A673 (cell line): ENCODE measurements at regions not wholly inside any gene's neighbourhood (a gene's known extent, or its start where the extent isn't known, plus 50 kb on each side); places are given as distances from the start of the nearest gene placed in this dataset.

Source experiments
- BruUV-seq: library from RNA; stranded (reverse); fragments of 400-500 nt; replicated peaks from 2 replicates; lab custom pipeline; 2021; lab: Mats Ljungman, UMichigan
- CTCF ChIA-PET: fragments of 300-600 bp; sonication (Branson Sonifier 250); formaldehyde crosslinking; loops from one replicate; lab custom pipeline; 2022; ENCODE audit warnings: antibody characterized with exemption; lab: Charles Lee
- POLR2A ChIA-PET: fragments of 300-600 bp; sonication (Branson Sonifier 250); formaldehyde crosslinking; loops from one replicate; lab custom pipeline; 2022; ENCODE audit warnings: antibody characterized with exemption; ENCODE audit not compliant: low non-redundant PET; lab: Charles Lee
- DNase-seq: peaks from one replicate; pipeline ENCODE4 v3.0.0-alpha.2; 2015; ENCODE audit warnings: low spot score
- H3K27ac ChIP-seq: fragments of 200-600 bp; sonication (generic); 2 replicates; pipeline ENCODE4 v1.5.1; 2016; ENCODE audit warnings: mixed run types, low read depth, mild to moderate bottlenecking, mixed read lengths, antibody characterized with exemption, low read length; ENCODE audit not compliant: poor library complexity, severe bottlenecking
- H3K27me3 ChIP-seq: fragments of 200-600 bp; sonication (generic); replicated peaks from 2 replicates; pipeline ENCODE4 v1.6.1; 2017; ENCODE audit warnings: mixed run types, low read depth, mild to moderate bottlenecking, mixed read lengths, antibody characterized with exemption, low read length; ENCODE audit not compliant: insufficient read depth, poor library complexity
- H3K36me3 ChIP-seq: fragments of 200-600 bp; sonication (generic); 2 replicates; pipeline ENCODE4 v1.6.1; 2016; ENCODE audit warnings: mixed run types, mild to moderate bottlenecking, mixed read lengths, antibody characterized with exemption, low read length; ENCODE audit not compliant: insufficient read depth, poor library complexity, severe bottlenecking
- H3K4me1 ChIP-seq: fragments of 200-600 bp; sonication (generic); 2 replicates; pipeline ENCODE4 v1.6.1; 2017; ENCODE audit warnings: mixed run types, mild to moderate bottlenecking, mixed read lengths, antibody characterized with exemption, low read length; ENCODE audit not compliant: insufficient read depth, poor library complexity, severe bottlenecking
- H3K4me3 ChIP-seq: fragments of 200-600 bp; sonication (generic); 2 replicates; pipeline ENCODE4 v1.5.1; 2016; ENCODE audit warnings: low read depth, mixed run types, mild to moderate bottlenecking, mixed read lengths, low read length; ENCODE audit not compliant: poor library complexity, severe bottlenecking
- H3K9me3 ChIP-seq: fragments of 200-600 bp; sonication (generic); 2 replicates; pipeline ENCODE4 v1.6.1; 2016; ENCODE audit warnings: mixed run types, low read depth, mild to moderate bottlenecking, mixed read lengths, antibody characterized with exemption, low read length; ENCODE audit not compliant: poor library complexity, severe bottlenecking
- CTCF ChIP-seq: fragments of 300-800, 200-600 bp; sonication (generic); conservative IDR thresholded peaks from 2 replicates; pipeline ENCODE4 v1.5.1; 2017; ENCODE audit warnings: low read depth, mild to moderate bottlenecking, antibody characterized with exemption, low read length, moderate library complexity, mixed read lengths
- EZH2 ChIP-seq: fragments of 200-600 bp; sonication (generic); IDR thresholded peaks from 2 replicates; pipeline ENCODE4 v1.6.1; 2017; ENCODE audit warnings: borderline replicate concordance, low read depth, mild to moderate bottlenecking, mixed read lengths, antibody characterized with exemption, low read length; ENCODE audit not compliant: poor library complexity, severe bottlenecking
- intact Hi-C: fragments of 100-400 bp; cut with micrococcal nuclease; formaldehyde crosslinking; loops from one replicate; pipeline ENCODE4 v1.10.0; 2022; ENCODE audit not compliant: unreplicated experiment

- POLR2A ChIA-PET, result no interaction called here
- Histone ChIP-seq H3K4me1 (no peaks in the 10 kb centered on the region), H3K4me3 (no peak overlapping the region), H3K9me3 (no peaks in the 10 kb centered on the region), H3K36me3 (no peaks in the 10 kb centered on the region), H3K27ac (no peak overlapping the region), H3K27me3 (no peaks in the 10 kb centered on the region)
- no TSS peak for BruUV-seq
- TF ChIP-seq EZH2 (no peak), CTCF (no peak)
- CTCF ChIA-PET, result no interaction called here
- intact Hi-C loops, result no loop called here
- DNase-seq, result no peak
These were observed 67.1 kb upstream of the SLC38A4 start for GRCh38 chr12:46892887-46893286.

GRCh38 chr12:46893434-46893833, 67.6 kb upstream of the SLC38A4 start:
- Histone ChIP-seq H3K4me1 (no peaks in the 10 kb centered on the region), H3K27ac (no peak overlapping the region), H3K36me3 (no peaks in the 10 kb centered on the region), H3K27me3 (no peaks in the 10 kb centered on the region), H3K4me3 (no peak overlapping the region), H3K9me3 (no peaks in the 10 kb centered on the region)
- DNase-seq, result no peak
- POLR2A ChIA-PET, result no interaction called here
- CTCF ChIA-PET, result no interaction called here
- TF ChIP-seq EZH2 (no peak), CTCF (no peak)
- intact Hi-C loops, result no loop called here
- no TSS peak for BruUV-seq

- H3K9me3 ChIP-seq, result no peaks in the 10 kb centered on the region
- no peak overlapping the region for H3K4me3 ChIP-seq
- POLR2A ChIA-PET, result no interaction called here
- no TSS peak for BruUV-seq
- no peaks in the 10 kb centered on the region for H3K27me3 ChIP-seq
- no peak for DNase-seq
- H3K4me1 ChIP-seq, result no peaks in the 10 kb centered on the region
- no peak for TF ChIP-seq EZH2
- TF ChIP-seq CTCF, result no peak
- CTCF ChIA-PET, result no interaction called here
- no peak overlapping the region for H3K27ac ChIP-seq
- intact Hi-C loops, result no loop called here
- H3K36me3 ChIP-seq, result no peaks in the 10 kb centered on the region
These were observed 69.9 kb upstream of the SLC38A4 start for GRCh38 chr12:46895726-46896125.
